Urinary bladder (tissue), 3 donors: ENCODE measurements at regions not wholly inside any gene's neighbourhood (a gene's known extent, or its start where the extent isn't known, plus 50 kb on each side); places are given as distances from the start of the nearest gene placed in this dataset.
"Not testable (repeated sequence)": the region's sequence is repeated elsewhere in the genome, so short reads cannot be mapped to it uniquely, and the experiment has no call there.

Experiments used
- DNase-seq: peaks from one replicate; pipeline ENCODE4 v3.0.0-alpha.2; 2015; ENCODE audit errors: extremely low spot score
- H3K27ac ChIP-seq: one replicate; pipeline ENCODE4 v1.5.1; 2013; ENCODE audit warnings: low read depth, mild to moderate bottlenecking, moderate library complexity
- H3K36me3 ChIP-seq: one replicate; pipeline ENCODE4 v1.6.1; 2013; ENCODE audit warnings: mild to moderate bottlenecking, moderate library complexity; ENCODE audit not compliant: insufficient read depth
- H3K4me1 ChIP-seq: one replicate; pipeline ENCODE4 v1.6.1; 2013; ENCODE audit warnings: mild to moderate bottlenecking, moderate library complexity; ENCODE audit not compliant: insufficient read depth
- H3K4me3 ChIP-seq: one replicate; pipeline ENCODE4 v1.5.1; 2013; ENCODE audit warnings: low read depth, low read length
- WGBS: extraction: QIAGEN DNeasy Blood & Tissue Kit; methylation state at CpG from one replicate; pipeline ENCODE4 v1.1.7; 2013; 5-methylcytosine and 5-hydroxymethylcytosine counted together
- donor health status: healthy with polysubstance abuse.
- donor health status: healthy.

GRCh38 chr1:208990456-208990855, 593.1 kb upstream of the CAMK1G start:
- Histone ChIP-seq H3K36me3 (no peaks in the 10 kb centered on the region), H3K4me1 (no peaks in the 10 kb centered on the region), H3K27ac (no peak overlapping the region), H3K4me3 (no peak overlapping the region)
- WGBS = 83% methylated on average over 2 of the region's 2 CpGs
- DNase-seq = no peak

DNA sequence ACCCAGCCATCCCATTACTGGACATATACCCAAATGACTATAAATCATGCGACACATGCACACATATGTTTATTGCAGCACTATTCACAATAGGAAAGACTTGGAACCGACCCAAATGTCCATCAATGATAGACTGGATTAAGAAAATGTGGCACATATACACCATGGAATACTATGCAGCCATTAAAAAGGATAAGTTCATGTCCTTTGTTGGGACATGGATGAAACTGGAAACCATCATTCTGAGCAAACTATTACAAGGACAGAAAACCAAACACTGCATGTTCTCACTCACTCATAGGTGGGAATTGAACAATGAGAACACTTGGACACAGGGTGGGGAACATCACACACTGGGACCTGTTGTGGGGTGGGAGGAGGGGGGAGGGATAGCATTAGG, 586.5 kb upstream of the CAMK1G start:
- WGBS = 71% methylated on average over 2 of the region's 2 CpGs
- H3K36me3 ChIP-seq, H3K4me1 ChIP-seq, DNase-seq, H3K4me3 ChIP-seq, H3K27ac ChIP-seq: not testable (repeated sequence)

DNA sequence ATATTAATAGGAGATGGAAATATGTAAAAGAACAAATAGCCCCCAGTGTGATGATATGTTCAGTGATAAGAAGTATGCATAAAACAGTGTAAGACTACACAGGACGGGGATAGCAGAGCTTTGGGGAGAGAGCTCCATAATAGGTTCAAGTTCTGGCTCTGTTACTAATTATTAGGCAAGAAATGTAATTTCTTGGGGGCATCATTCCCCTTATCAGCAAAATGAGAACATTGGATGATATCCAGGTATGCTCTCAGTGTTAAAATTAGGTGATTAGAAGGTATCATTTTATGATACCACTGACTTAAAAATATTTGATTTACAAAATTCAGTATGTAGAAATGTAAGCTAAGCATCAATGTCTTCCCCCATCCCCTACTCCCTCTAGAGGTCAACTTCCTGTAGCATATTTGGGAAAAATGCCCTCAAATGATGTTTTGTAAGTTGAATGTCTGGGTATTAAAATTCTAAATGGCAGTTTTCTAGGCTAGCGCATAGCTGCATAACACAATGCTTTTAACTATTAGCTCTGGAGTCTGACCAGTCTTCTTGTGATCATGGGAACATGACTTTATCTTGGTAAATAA, 585.7 kb upstream of the CAMK1G start:
- no peak overlapping the region for H3K4me3 ChIP-seq
- WGBS = 88% methylated on average over 2 of the region's 2 CpGs

GRCh38 chr1:209008586-209008985, 574.9 kb upstream of the CAMK1G start:
- 72% methylated on average over 1 of the region's 1 CpG for WGBS
- no peak overlapping the region for H3K27ac ChIP-seq
- H3K36me3 ChIP-seq = no peaks in the 10 kb centered on the region
- DNase-seq = no peak
- H3K4me1 ChIP-seq = no peaks in the 10 kb centered on the region
- H3K4me3 ChIP-seq = no peak overlapping the region

More for the DNA sequence above, 585.7 kb upstream of the CAMK1G start:
- Histone ChIP-seq H3K27ac (no peak overlapping the region), H3K4me1 (no peaks in the 10 kb centered on the region), H3K36me3 (no peaks in the 10 kb centered on the region)
- no peak for DNase-seq

DNA sequence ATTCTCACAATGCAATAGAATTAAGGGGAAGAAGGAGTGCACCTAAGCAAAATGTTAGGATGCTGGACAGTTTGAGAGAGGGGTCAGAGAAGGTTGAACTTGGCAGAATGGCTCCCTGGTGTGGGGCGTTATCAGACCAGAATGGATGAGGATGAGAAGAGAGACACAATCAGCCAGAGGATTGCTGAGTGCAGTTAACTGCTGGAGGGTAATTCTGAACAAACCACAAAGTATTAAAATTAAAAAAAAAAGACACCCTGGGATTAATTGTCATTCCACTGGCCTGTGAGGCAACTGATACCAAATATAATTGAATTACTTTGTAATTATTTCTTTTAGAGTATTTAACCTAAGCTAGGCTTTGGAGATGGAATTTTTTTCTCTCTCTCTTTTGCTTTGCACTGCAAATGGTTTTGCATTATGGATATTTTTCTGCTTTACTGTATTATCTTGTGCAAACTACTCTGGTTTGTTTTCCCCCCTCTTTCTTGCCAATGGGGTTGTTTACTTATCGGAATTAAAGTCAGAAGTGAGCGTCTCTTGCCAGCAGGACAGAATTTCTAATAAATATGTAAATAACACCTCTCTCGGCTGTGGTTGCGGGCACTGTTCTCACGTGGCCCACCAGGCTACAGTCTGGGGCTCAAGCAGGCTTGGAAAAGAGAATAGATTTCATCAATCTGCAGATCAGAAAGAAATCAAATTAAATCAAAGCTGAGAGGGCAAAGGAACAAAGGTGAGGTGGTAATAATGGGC, 572.9 kb upstream of the CAMK1G start:
- WGBS = 75% methylated on average over 6 of the region's 6 CpGs
- Histone ChIP-seq H3K4me3 (no peak overlapping the region), H3K27ac (no peak overlapping the region), H3K4me1 (no peaks in the 10 kb centered on the region), H3K36me3 (no peaks in the 10 kb centered on the region)
- no peak for DNase-seq

DNA sequence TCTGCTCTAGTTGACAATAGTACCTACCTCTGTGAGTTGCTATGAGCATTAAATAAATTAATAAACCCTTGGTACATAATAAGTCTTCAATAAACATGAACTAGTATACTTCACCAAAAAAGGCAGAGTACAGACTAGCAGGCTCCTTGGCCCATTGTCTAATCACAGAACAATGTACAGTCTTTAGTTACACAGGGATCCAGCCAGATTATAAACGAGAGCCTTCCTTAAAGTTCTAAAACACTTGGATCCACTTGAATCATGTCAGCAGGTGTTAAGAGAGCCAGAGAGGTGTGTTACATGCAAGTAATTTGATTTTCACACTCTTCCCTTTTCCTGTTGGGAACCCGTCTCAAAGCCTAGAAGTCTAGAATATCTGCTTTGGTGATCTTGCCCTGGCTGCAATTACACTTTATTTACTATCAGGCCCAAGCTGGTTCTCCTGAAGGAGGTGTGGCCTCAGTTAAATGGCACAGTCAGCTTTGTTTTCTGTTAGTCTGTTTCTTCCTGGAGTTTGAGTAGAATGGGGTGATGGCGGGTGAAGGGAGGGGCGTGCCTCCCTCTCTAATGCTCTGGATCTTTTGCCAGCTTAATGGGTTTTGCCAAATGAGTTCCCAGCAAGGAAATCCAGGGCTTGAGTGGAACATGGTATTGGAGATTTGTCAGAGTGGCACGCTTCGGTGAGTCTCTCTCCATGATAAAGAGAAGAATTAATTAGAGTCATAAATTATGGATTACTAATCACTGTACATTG, 570.9 kb upstream of the CAMK1G start:
- 86% methylated on average over 6 of the region's 6 CpGs for WGBS

GRCh38 chr1:209015092-209015491, 568.4 kb upstream of the CAMK1G start:
- H3K27ac ChIP-seq = no peak overlapping the region
- H3K4me3 ChIP-seq = no peak overlapping the region
- H3K4me1 ChIP-seq = no peaks in the 10 kb centered on the region
- H3K36me3 ChIP-seq = no peaks in the 10 kb centered on the region
- no peak for DNase-seq

More for the DNA sequence above, 570.9 kb upstream of the CAMK1G start:
- no peak for DNase-seq
- H3K4me3 ChIP-seq = no peak overlapping the region
- H3K4me1 ChIP-seq = no peaks in the 10 kb centered on the region
- H3K36me3 ChIP-seq = no peaks in the 10 kb centered on the region
- H3K27ac ChIP-seq = no peak overlapping the region

- Histone ChIP-seq H3K4me1 (no peaks in the 10 kb centered on the region), H3K36me3 (no peaks in the 10 kb centered on the region), H3K4me3 (no peak overlapping the region), H3K27ac (no peak overlapping the region)
- DNase-seq = no peak
Measured at GRCh38 chr1:209021622-209022021, 561.9 kb upstream of the CAMK1G start.

DNA sequence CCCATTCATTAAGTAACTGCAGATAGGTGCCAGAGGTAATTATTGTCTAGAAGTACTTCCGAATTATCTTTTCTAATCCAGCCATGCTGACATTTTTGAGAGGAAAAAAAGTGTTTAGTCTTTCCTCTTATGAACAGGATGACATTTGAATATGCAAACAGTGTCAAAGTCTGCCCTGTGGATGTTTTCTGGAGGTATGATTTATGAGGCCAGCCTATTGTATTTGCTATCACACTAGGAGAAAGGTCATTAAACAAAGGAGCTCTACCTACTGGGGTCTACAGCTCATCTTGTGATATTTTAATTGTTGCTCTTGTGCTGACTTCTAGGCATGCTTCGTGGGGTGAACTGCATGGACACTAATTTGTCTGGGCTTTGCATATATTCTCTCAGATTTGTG, 559.7 kb upstream of the CAMK1G start:
- WGBS = 85% methylated on average over 2 of the region's 2 CpGs
- H3K4me3 ChIP-seq = no peak overlapping the region
- H3K36me3 ChIP-seq = no peaks in the 10 kb centered on the region
- DNase-seq = no peak
- no peak overlapping the region for H3K27ac ChIP-seq
- no peaks in the 10 kb centered on the region for H3K4me1 ChIP-seq

- Histone ChIP-seq H3K4me1 (no peaks in the 10 kb centered on the region), H3K27ac (no peak overlapping the region), H3K36me3 (no peaks in the 10 kb centered on the region), H3K4me3 (no peak overlapping the region)
- DNase-seq = no peak
- WGBS = 82% methylated on average over 1 of the region's 1 CpG
Measured at GRCh38 chr1:209029737-209030136, 553.8 kb upstream of the CAMK1G start.

DNA sequence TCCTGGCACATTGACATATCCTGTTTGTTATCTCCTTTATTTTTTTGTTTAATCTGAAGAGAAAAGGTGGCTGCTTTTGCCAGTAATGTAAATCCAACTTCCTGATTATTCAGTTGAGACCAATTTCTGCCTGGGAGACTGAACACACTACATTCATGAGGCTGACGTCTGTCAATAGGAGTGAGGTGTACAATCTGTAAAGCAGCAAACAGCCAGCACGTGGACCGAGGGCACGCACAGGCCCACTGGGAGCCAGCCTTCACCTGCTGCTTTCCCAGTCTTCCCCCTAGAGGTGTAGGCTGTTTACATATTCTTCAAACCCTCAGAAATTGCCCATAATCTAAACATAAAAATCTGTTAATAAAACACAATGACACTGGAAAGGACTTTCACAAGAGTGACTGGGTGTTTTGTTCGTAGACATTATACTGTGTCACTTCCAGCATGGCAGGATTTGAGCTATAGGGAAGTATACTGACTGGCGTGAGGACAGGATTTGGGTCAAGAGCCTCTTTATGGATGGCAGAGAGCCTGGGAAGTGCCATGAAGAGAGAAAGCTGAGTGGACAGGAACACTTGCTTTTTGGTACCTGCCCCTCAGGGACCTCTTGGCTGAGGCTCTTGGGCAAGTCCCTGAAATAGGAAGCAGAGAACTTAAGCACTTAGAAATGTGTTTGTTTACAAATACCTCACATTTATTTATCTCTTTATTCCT, 552.9 kb upstream of the CAMK1G start:
- Histone ChIP-seq H3K4me3 (no peak overlapping the region), H3K27ac (no peak overlapping the region), H3K36me3 (no peaks in the 10 kb centered on the region), H3K4me1 (no peaks in the 10 kb centered on the region)
- no peak for DNase-seq
- WGBS = 87% methylated on average over 6 of the region's 6 CpGs

GRCh38 chr1:209037064-209037463, 546.5 kb upstream of the CAMK1G start:
- Histone ChIP-seq H3K4me1 (no peaks in the 10 kb centered on the region), H3K4me3 (no peak overlapping the region), H3K36me3 (no peaks in the 10 kb centered on the region), H3K27ac (no peak overlapping the region)
- 71% methylated on average over 1 of the region's 1 CpG for WGBS
- no peak for DNase-seq

- 33% methylated on average over 2 of the region's 2 CpGs for WGBS
- DNase-seq = no peak
- H3K27ac ChIP-seq = no peak overlapping the region
- no peak overlapping the region for H3K4me3 ChIP-seq
- no peaks in the 10 kb centered on the region for H3K4me1 ChIP-seq
- no peaks in the 10 kb centered on the region for H3K36me3 ChIP-seq
Measured at GRCh38 chr1:209038316-209038715, 545.2 kb upstream of the CAMK1G start.
